ENCODE measurements at regions not wholly inside any gene's neighbourhood (a gene's known extent, or its start where the extent isn't known, plus 50 kb on each side); places are given as distances from the start of the nearest gene placed in this dataset.

DNA sequence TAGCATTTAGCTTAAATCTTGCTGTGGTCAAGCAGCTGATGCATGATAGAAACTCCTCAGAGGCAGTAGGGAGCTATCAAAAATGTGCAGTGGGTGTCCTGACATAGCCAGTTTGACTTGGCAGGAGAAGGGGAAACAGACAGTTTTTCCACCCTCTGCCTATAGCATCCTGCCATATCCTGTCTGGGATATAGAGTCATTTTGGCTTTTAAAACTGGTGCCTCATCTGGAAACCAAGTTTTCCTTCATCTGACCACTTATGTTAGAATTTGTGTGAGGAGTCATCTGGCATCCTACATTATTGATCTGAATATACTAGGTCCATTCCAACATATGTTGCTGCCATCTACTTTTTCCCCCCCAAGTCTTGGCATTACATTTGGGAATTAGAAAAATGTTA lies 284.1 kb downstream of the CD109 start:
- Histone ChIP-seq H2AFZ (no peak overlapping the region), H3K79me2 (replicated peaks; ENCODE audit: insufficient read depth) (no peaks in the 10 kb centered on the region), H3K9me2 (ENCODE audit: insufficient read depth) (0 out of 2 replicates have a peak, but pooled peaks cover 4% of the 10 kb centered on the region), H3K27me3 (ENCODE audit: insufficient read depth) (no peaks in the 10 kb centered on the region), H3F3A (replicated peaks; ENCODE audit: low read depth) (no peaks in the 10 kb centered on the region), H3K27ac (ENCODE audit: low read depth) (no peak overlapping the region), H3K4me3 (no peak overlapping the region), H3K4me1 (ENCODE audit: insufficient read depth) (no peaks in the 10 kb centered on the region), H3K4me2 (no peak overlapping the region), H4K20me1 (replicated peaks; ENCODE audit: insufficient read depth) (no peaks in the 10 kb centered on the region), H3K36me3 (ENCODE audit: insufficient read depth) (no peaks in the 10 kb centered on the region)
- no peaks in the 10 kb centered on the region; the same call in 2 of the 3 replicates for H3K36me3 Mint-ChIP-seq (ENCODE audit: low read depth)
- no peak overlapping the region for H3K27ac Mint-ChIP-seq
- ATAC-seq (no peak), DNase-seq (ENCODE audit: low spot score) (no peak)
- TF ChIP-seq EZH2phosphoT487 (IDR thresholded peaks at IDR 0.05; ENCODE audit: unreplicated experiment) (no peak), POLR2AphosphoS5 (IDR thresholded peaks at IDR 0.05; ENCODE audit: low read depth) (no peak), NANOG (IDR thresholded peaks at IDR 0.05; ENCODE audit: borderline replicate concordance) (no peak), EZH2 (IDR thresholded peaks at IDR 0.05; ENCODE audit: low read depth, unreplicated experiment) (no peak)
- TF ChIP-seq, protein P1, sequence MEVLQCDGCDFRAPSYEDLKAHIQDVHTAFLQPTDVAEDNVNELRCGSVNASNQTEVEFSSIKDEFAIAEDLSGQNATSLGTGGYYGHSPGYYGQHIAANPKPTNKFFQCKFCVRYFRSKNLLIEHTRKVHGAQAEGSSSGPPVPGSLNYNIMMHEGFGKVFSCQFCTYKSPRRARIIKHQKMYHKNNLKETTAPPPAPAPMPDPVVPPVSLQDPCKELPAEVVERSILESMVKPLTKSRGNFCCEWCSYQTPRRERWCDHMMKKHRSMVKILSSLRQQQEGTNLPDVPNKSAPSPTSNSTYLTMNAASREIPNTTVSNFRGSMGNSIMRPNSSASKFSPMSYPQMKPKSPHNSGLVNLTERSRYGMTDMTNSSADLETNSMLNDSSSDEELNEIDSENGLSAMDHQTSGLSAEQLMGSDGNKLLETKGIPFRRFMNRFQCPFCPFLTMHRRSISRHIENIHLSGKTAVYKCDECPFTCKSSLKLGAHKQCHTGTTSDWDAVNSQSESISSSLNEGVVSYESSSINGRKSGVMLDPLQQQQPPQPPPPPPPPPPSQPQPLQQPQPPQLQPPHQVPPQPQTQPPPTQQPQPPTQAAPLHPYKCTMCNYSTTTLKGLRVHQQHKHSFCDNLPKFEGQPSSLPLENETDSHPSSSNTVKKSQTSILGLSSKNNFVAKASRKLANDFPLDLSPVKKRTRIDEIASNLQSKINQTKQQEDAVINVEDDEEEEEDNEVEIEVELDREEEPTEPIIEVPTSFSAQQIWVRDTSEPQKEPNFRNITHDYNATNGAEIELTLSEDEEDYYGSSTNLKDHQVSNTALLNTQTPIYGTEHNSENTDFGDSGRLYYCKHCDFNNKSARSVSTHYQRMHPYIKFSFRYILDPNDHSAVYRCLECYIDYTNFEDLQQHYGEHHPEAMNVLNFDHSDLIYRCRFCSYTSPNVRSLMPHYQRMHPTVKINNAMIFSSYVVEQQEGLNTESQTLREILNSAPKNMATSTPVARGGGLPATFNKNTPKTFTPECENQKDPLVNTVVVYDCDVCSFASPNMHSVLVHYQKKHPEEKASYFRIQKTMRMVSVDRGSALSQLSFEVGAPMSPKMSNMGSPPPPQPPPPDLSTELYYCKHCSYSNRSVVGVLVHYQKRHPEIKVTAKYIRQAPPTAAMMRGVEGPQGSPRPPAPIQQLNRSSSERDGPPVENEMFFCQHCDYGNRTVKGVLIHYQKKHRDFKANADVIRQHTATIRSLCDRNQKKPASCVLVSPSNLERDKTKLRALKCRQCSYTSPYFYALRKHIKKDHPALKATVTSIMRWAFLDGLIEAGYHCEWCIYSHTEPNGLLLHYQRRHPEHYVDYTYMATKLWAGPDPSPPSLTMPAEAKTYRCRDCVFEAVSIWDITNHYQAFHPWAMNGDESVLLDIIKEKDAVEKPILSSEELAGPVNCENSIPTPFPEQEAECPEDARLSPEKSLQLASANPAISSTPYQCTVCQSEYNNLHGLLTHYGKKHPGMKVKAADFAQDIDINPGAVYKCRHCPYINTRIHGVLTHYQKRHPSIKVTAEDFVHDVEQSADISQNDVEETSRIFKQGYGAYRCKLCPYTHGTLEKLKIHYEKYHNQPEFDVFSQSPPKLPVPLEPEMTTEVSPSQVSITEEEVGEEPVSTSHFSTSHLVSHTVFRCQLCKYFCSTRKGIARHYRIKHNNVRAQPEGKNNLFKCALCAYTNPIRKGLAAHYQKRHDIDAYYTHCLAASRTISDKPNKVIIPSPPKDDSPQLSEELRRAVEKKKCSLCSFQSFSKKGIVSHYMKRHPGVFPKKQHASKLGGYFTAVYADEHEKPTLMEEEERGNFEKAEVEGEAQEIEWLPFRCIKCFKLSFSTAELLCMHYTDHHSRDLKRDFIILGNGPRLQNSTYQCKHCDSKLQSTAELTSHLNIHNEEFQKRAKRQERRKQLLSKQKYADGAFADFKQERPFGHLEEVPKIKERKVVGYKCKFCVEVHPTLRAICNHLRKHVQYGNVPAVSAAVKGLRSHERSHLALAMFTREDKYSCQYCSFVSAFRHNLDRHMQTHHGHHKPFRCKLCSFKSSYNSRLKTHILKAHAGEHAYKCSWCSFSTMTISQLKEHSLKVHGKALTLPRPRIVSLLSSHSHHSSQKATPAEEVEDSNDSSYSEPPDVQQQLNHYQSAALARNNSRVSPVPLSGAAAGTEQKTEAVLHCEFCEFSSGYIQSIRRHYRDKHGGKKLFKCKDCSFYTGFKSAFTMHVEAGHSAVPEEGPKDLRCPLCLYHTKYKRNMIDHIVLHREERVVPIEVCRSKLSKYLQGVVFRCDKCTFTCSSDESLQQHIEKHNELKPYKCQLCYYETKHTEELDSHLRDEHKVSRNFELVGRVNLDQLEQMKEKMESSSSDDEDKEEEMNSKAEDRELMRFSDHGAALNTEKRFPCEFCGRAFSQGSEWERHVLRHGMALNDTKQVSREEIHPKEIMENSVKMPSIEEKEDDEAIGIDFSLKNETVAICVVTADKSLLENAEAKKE (CRISPR knock-in tag; IDR thresholded peaks at IDR 0.05) = no peak
- no peaks in the 10 kb centered on the region for H3K9me3 Mint-ChIP-seq
- no peaks in the 10 kb centered on the region for H3K4me1 Mint-ChIP-seq
- H3K27me3 Mint-ChIP-seq (ENCODE audit: insufficient read depth, low read depth, poor library complexity) = no peaks in the 10 kb centered on the region
- H3K4me3 Mint-ChIP-seq = no peak overlapping the region

GRCh38 chr6:73978330-73978729 lies 282.3 kb downstream of the CD109 start:
- no peak for DNase-seq (ENCODE audit: low spot score)
- H3K27me3 ChIP-seq (ENCODE audit: insufficient read depth) = no peaks in the 10 kb centered on the region
- no peaks in the 10 kb centered on the region for H3K36me3 ChIP-seq (ENCODE audit: insufficient read depth)
- no peaks in the 10 kb centered on the region for H3K9me2 ChIP-seq (ENCODE audit: insufficient read depth)
- H4K20me1 ChIP-seq (replicated peaks; ENCODE audit: insufficient read depth) = no peaks in the 10 kb centered on the region
- H3K4me3 ChIP-seq = no peak overlapping the region
- H3K27ac Mint-ChIP-seq = no peak overlapping the region
- H3F3A ChIP-seq (replicated peaks; ENCODE audit: low read depth) = no peaks in the 10 kb centered on the region
- H3K79me2 ChIP-seq (replicated peaks; ENCODE audit: insufficient read depth) = no peaks in the 10 kb centered on the region
- no peak for ATAC-seq
- no peak overlapping the region for H3K4me2 ChIP-seq
- H3K9me3 Mint-ChIP-seq = peaks cover 2% of the 10 kb centered on the region; the same call in 1 of the 3 replicates
- H3K4me1 Mint-ChIP-seq = no peaks in the 10 kb centered on the region
- H3K36me3 Mint-ChIP-seq (ENCODE audit: low read depth) = no peaks in the 10 kb centered on the region; the same call in 2 of the 3 replicates
- no peaks in the 10 kb centered on the region for H3K27me3 Mint-ChIP-seq (ENCODE audit: insufficient read depth, low read depth, poor library complexity)
- no peak overlapping the region for H3K4me3 Mint-ChIP-seq
- H3K4me1 ChIP-seq (ENCODE audit: insufficient read depth) = no peaks in the 10 kb centered on the region
- H2AFZ ChIP-seq = no peak overlapping the region
- H3K27ac ChIP-seq (ENCODE audit: low read depth) = no peak overlapping the region
- TF ChIP-seq, protein P1 (CRISPR knock-in tag; IDR thresholded peaks at IDR 0.05) = no peak
- no peak for TF ChIP-seq JUNB (IDR thresholded peaks at IDR 0.05; ENCODE audit: unreplicated experiment)
- no peak for TF ChIP-seq NANOG (IDR thresholded peaks at IDR 0.05; ENCODE audit: borderline replicate concordance)
- TF ChIP-seq EZH2 (IDR thresholded peaks at IDR 0.05; ENCODE audit: low read depth, unreplicated experiment) = no peak
- no peak for TF ChIP-seq STAT1 (IDR thresholded peaks at IDR 0.05; ENCODE audit: unreplicated experiment)

Data from GM23338 (cell line).